ENCODE measurements at regions not wholly inside any gene's neighbourhood (a gene's known extent, or its start where the extent isn't known, plus 50 kb on each side); places are given as distances from the start of the nearest gene placed in this dataset.

GRCh38 chr13:99624936-99625540 lies 123.8 kb downstream of the TM9SF2 start:
- no peak overlapping the region for H3K4me3 ChIP-seq (ENCODE audit: low read length)
- H3K4me1 ChIP-seq (ENCODE audit: low read length) = peaks cover 16% of the 10 kb centered on the region
- no peak overlapping the region for H3K27ac ChIP-seq (ENCODE audit: low read length)

GRCh38 chr13:99620806-99621205 lies 119.5 kb downstream of the TM9SF2 start:
- TF ChIP-seq EZH2phosphoT487 (IDR thresholded peaks at IDR 0.05; ENCODE audit: low read depth) (no peak), CTCF (IDR thresholded peaks at IDR 0.05; ENCODE audit: low read depth, low read length) (no peak)
- no peaks in the 10 kb centered on the region for H3K36me3 ChIP-seq (replicated peaks; ENCODE audit: low read depth, low read length)
- H3K4me3 ChIP-seq (ENCODE audit: low read length) = no peak overlapping the region
- H3K4me2 ChIP-seq (ENCODE audit: low read length) = no peak overlapping the region
- H3K27ac ChIP-seq (ENCODE audit: low read length) = no peak overlapping the region
- H3K79me2 ChIP-seq (ENCODE audit: low read length) = peaks cover 25% of the 10 kb centered on the region
- H4K20me1 ChIP-seq (ENCODE audit: insufficient read depth, low read length) = peaks cover 25% of the 10 kb centered on the region
- peaks cover 11% of the 10 kb centered on the region for H3K4me1 ChIP-seq (ENCODE audit: low read length)
- H2AFZ ChIP-seq (ENCODE audit: low read depth, low read length) = no peak overlapping the region
- H3K9me3 ChIP-seq (ENCODE audit: insufficient read depth, low read length) = no peaks in the 10 kb centered on the region
- no peak overlapping the region for H3K9ac ChIP-seq (ENCODE audit: low read length)
- no peaks in the 10 kb centered on the region for H3K27me3 ChIP-seq (ENCODE audit: low read depth, low read length)

More at GRCh38 chr13:99624936-99625540, 123.8 kb downstream of the TM9SF2 start:
- no peaks in the 10 kb centered on the region for H3K9me3 ChIP-seq (ENCODE audit: insufficient read depth, low read length)
- no peak overlapping the region for H3K9ac ChIP-seq (ENCODE audit: low read length)
- H3K4me2 ChIP-seq (ENCODE audit: low read length) = no peak overlapping the region
- H3K27me3 ChIP-seq (ENCODE audit: low read depth, low read length) = 0 out of 2 replicates have a peak, but pooled peaks cover 7% of the 10 kb centered on the region
- TF ChIP-seq CTCF (IDR thresholded peaks at IDR 0.05; ENCODE audit: low read depth, low read length) = no peak
- no peaks in the 10 kb centered on the region for H3K36me3 ChIP-seq (replicated peaks; ENCODE audit: low read depth, low read length)
- H3K79me2 ChIP-seq (ENCODE audit: low read length) = peaks cover 16% of the 10 kb centered on the region
- H2AFZ ChIP-seq (ENCODE audit: low read depth, low read length) = no peak overlapping the region
- H4K20me1 ChIP-seq (ENCODE audit: insufficient read depth, low read length) = peaks cover 43% of the 10 kb centered on the region

- peaks cover 23% of the 10 kb centered on the region for H4K20me1 ChIP-seq (ENCODE audit: insufficient read depth, low read length)
- no peaks in the 10 kb centered on the region for H3K27me3 ChIP-seq (ENCODE audit: low read depth, low read length)
- H3K9ac ChIP-seq (ENCODE audit: low read length) = no peak overlapping the region
- no peak overlapping the region for H2AFZ ChIP-seq (ENCODE audit: low read depth, low read length)
- no peak overlapping the region for H3K4me3 ChIP-seq (ENCODE audit: low read length)
- no peaks in the 10 kb centered on the region for H3K36me3 ChIP-seq (replicated peaks; ENCODE audit: low read depth, low read length)
- peaks cover 19% of the 10 kb centered on the region for H3K4me1 ChIP-seq (ENCODE audit: low read length)
- H3K79me2 ChIP-seq (ENCODE audit: low read length) = peaks cover 32% of the 10 kb centered on the region
- TF ChIP-seq CTCF (IDR thresholded peaks at IDR 0.05; ENCODE audit: low read depth, low read length) = no peak
- TF ChIP-seq EZH2phosphoT487 (IDR thresholded peaks at IDR 0.05; ENCODE audit: low read depth) = no peak
- no peak overlapping the region for H3K27ac ChIP-seq (ENCODE audit: low read length)
- H3K9me3 ChIP-seq (ENCODE audit: insufficient read depth, low read length) = no peaks in the 10 kb centered on the region
- H3K4me2 ChIP-seq (ENCODE audit: low read length) = no peak overlapping the region
These were observed 117.9 kb downstream of the TM9SF2 start for GRCh38 chr13:99619207-99619606.

GRCh38 chr13:99617474-99618255 lies 116.4 kb downstream of the TM9SF2 start:
- no peak overlapping the region for H3K4me3 ChIP-seq (ENCODE audit: low read length)
- H4K20me1 ChIP-seq (ENCODE audit: insufficient read depth, low read length) = peaks cover 19% of the 10 kb centered on the region
- H3K79me2 ChIP-seq (ENCODE audit: low read length) = peaks cover 44% of the 10 kb centered on the region
- TF ChIP-seq CTCF (IDR thresholded peaks at IDR 0.05; ENCODE audit: low read depth, low read length) (peak; percentile 95), EZH2phosphoT487 (IDR thresholded peaks at IDR 0.05; ENCODE audit: low read depth) (no peak)
- no peaks in the 10 kb centered on the region for H3K9me3 ChIP-seq (ENCODE audit: insufficient read depth, low read length)
- peaks cover 25% of the 10 kb centered on the region for H3K4me1 ChIP-seq (ENCODE audit: low read length)
- peak overlapping the region; percentile 46 for H3K4me2 ChIP-seq (ENCODE audit: low read length)
- H3K36me3 ChIP-seq (replicated peaks; ENCODE audit: low read depth, low read length) = no peaks in the 10 kb centered on the region
- H3K9ac ChIP-seq (ENCODE audit: low read length) = no peak overlapping the region
- no peaks in the 10 kb centered on the region for H3K27me3 ChIP-seq (ENCODE audit: low read depth, low read length)
- no peak overlapping the region for H3K27ac ChIP-seq (ENCODE audit: low read length)
- H2AFZ ChIP-seq (ENCODE audit: low read depth, low read length) = no peak overlapping the region
